OCI-LY7 (cell line): ENCODE measurements at regions not wholly inside any gene's neighbourhood (a gene's known extent, or its start where the extent isn't known, plus 50 kb on each side); places are given as distances from the start of the nearest gene placed in this dataset.

Experiments
- BruUV-seq: library from RNA; stranded (reverse); fragments of 400-500 nt; replicated peaks from 2 replicates; lab custom pipeline; 2021; lab: Mats Ljungman, UMichigan
- CTCF ChIA-PET: fragments of 300-600 bp; sonication (Branson Sonifier 250); formaldehyde crosslinking; loops from one replicate; lab custom pipeline; 2022; ENCODE audit warnings: antibody characterized with exemption; ENCODE audit not compliant: unreplicated experiment; lab: Charles Lee
- POLR2A ChIA-PET: fragments of 300-600 bp; sonication (Branson Sonifier 250); formaldehyde crosslinking; loops from one replicate; lab custom pipeline; 2022; ENCODE audit warnings: antibody characterized with exemption; lab: Charles Lee
- DNase-seq: peaks from one replicate; pipeline ENCODE4 v3.0.0-alpha.2; 2015; ENCODE audit warnings: low spot score
- H2AFZ ChIP-seq: fragments of 200-600 bp; sonication (generic), shearing (Covaris generic); 2 replicates; pipeline ENCODE4 v1.6.1; 2014; ENCODE audit warnings: mild to moderate bottlenecking, antibody characterized with exemption, low read length, moderate library complexity
- H3K27ac ChIP-seq: fragments of 200-600 bp; sonication (generic); 2 replicates; pipeline ENCODE4 v1.5.1; 2014; ENCODE audit warnings: mixed run types, low read depth, mild to moderate bottlenecking, moderate library complexity, low read length, inconsistent platforms; ENCODE audit not compliant: poor library complexity, severe bottlenecking
- H3K36me3 ChIP-seq: fragments of 200-600 bp; sonication (generic); 2 replicates; pipeline ENCODE4 v1.6.1; 2014; ENCODE audit warnings: mild to moderate bottlenecking, antibody characterized with exemption, low read length, moderate library complexity, mixed read lengths; ENCODE audit not compliant: insufficient read depth
- H3K4me1 ChIP-seq: fragments of 200-600 bp; sonication (generic); 2 replicates; pipeline ENCODE4 v1.5.1; 2014; ENCODE audit warnings: mild to moderate bottlenecking, low read length; ENCODE audit not compliant: insufficient read depth, poor library complexity, severe bottlenecking
- H3K4me2 ChIP-seq: fragments of 200-600 bp; sonication (generic); 2 replicates; pipeline ENCODE4 v1.6.1; 2014; ENCODE audit warnings: mild to moderate bottlenecking, low read length
- H3K4me3 ChIP-seq: fragments of 200-600 bp; sonication (generic); 2 replicates; pipeline ENCODE4 v1.5.1; 2014; ENCODE audit warnings: mild to moderate bottlenecking, low read depth, low read length; ENCODE audit not compliant: poor library complexity, severe bottlenecking
- H3K79me2 ChIP-seq: fragments of 200-600 bp; sonication (generic); 2 replicates; pipeline ENCODE4 v1.6.1; 2016; ENCODE audit warnings: low read depth, mild to moderate bottlenecking, low read length, moderate library complexity, mixed read lengths; ENCODE audit not compliant: insufficient read depth
- H3K9me2 ChIP-seq: fragments of 200-600 bp; sonication (generic); 2 replicates; pipeline ENCODE4 v1.6.1; 2016; ENCODE audit warnings: mild to moderate bottlenecking, low read length, mixed read lengths; ENCODE audit not compliant: insufficient read depth
- H3K9me3 ChIP-seq: fragments of 200-600 bp; sonication (generic); 2 replicates; pipeline ENCODE4 v1.6.1; 2014; ENCODE audit warnings: mild to moderate bottlenecking, mixed run types, low read length, mixed read lengths
- H4K20me1 ChIP-seq: fragments of 200-600 bp; sonication (generic); 2 replicates; pipeline ENCODE4 v1.6.1; 2014; ENCODE audit warnings: mild to moderate bottlenecking, antibody characterized with exemption, low read length, moderate library complexity, mixed read lengths; ENCODE audit not compliant: insufficient read depth
- CTCF ChIP-seq: fragments of 200-600 bp; sonication (generic); conservative IDR thresholded peaks from 2 replicates; pipeline ENCODE4 v1.5.1; 2014; ENCODE audit warnings: mild to moderate bottlenecking, antibody characterized with exemption, low read length, moderate library complexity, mixed read lengths
- EZH2phosphoT487 ChIP-seq: fragments of 200-600 bp; sonication (generic); IDR thresholded peaks from 2 replicates; pipeline ENCODE4 v1.6.1; 2018; ENCODE audit warnings: low read depth, borderline replicate concordance, mild to moderate bottlenecking, mixed run types, antibody characterized with exemption, low read length, moderate library complexity, mixed read lengths
- intact Hi-C: fragments of 100-400 bp; cut with micrococcal nuclease; formaldehyde crosslinking; loops from one replicate; pipeline ENCODE4 v1.10.0; 2022; ENCODE audit not compliant: unreplicated experiment

GRCh38 chr21:36211660-36212512, 55.3 kb downstream of the DOP1B start:
- DNase-seq: no peak
- Histone ChIP-seq H3K79me2 (no peaks in the 10 kb centered on the region), H3K9me3 (no peaks in the 10 kb centered on the region), H3K4me1 (no peaks in the 10 kb centered on the region), H3K27ac (no peak overlapping the region), H2AFZ (no peak overlapping the region), H3K36me3 (no peaks in the 10 kb centered on the region), H3K9me2 (no peaks in the 10 kb centered on the region), H3K4me2 (no peak overlapping the region), H4K20me1 (no peaks in the 10 kb centered on the region), H3K4me3 (no peak overlapping the region)
- no peak for TF ChIP-seq EZH2phosphoT487
- TF ChIP-seq CTCF: no peak
- POLR2A ChIA-PET: interaction anchor here (0.7 kb wide), 1 partner anchor 71 kb away, joined by 3 read pairs; no protein-coding TSS in a partner anchor
- intact Hi-C loops: no loop called here
- BruUV-seq: no TSS peak
- CTCF ChIA-PET: no interaction called here

- Histone ChIP-seq H3K27ac (no peak overlapping the region), H3K4me1 (no peaks in the 10 kb centered on the region), H3K9me2 (no peaks in the 10 kb centered on the region), H3K4me2 (no peak overlapping the region), H4K20me1 (no peaks in the 10 kb centered on the region), H2AFZ (no peak overlapping the region), H3K79me2 (no peaks in the 10 kb centered on the region), H3K9me3 (no peaks in the 10 kb centered on the region), H3K36me3 (no peaks in the 10 kb centered on the region), H3K4me3 (no peak overlapping the region)
- ChIA-PET POLR2A (interaction anchor here (0.6 kb wide), 1 partner anchor 949 kb away, joined by 4 read pairs; no protein-coding TSS in a partner anchor), CTCF (no interaction called here)
- intact Hi-C loops: no loop called here
- no peak for DNase-seq
- no peak for TF ChIP-seq CTCF
- TF ChIP-seq EZH2phosphoT487: no peak
- no TSS peak for BruUV-seq
These were observed 55.8 kb downstream of the DOP1B start for GRCh38 chr21:36212513-36212780.

GRCh38 chr21:36214561-36214960, 57.9 kb downstream of the DOP1B start:
- TF ChIP-seq CTCF (no peak), EZH2phosphoT487 (no peak)
- ChIA-PET POLR2A (interaction anchor here (0.5 to 1.0 kb wide), 2 partner anchors 130 to 585 kb away, joined by 3 to 4 read pairs; no protein-coding TSS in a partner anchor), CTCF (no interaction called here)
- BruUV-seq: no TSS peak
- Histone ChIP-seq H3K4me3 (no peak overlapping the region), H3K9me3 (no peaks in the 10 kb centered on the region), H3K36me3 (no peaks in the 10 kb centered on the region), H4K20me1 (no peaks in the 10 kb centered on the region), H3K27ac (no peak overlapping the region), H3K4me1 (no peaks in the 10 kb centered on the region), H2AFZ (no peak overlapping the region), H3K9me2 (no peaks in the 10 kb centered on the region), H3K4me2 (no peak overlapping the region), H3K79me2 (no peaks in the 10 kb centered on the region)
- intact Hi-C loops: no loop called here
- no peak for DNase-seq
